ENCODE measurements at regions not wholly inside any gene's neighbourhood (a gene's known extent, or its start where the extent isn't known, plus 50 kb on each side); places are given as distances from the start of the nearest gene placed in this dataset.
"Not testable (repeated sequence)": the region's sequence is repeated elsewhere in the genome, so short reads cannot be mapped to it uniquely, and the experiment has no call there.

DNA sequence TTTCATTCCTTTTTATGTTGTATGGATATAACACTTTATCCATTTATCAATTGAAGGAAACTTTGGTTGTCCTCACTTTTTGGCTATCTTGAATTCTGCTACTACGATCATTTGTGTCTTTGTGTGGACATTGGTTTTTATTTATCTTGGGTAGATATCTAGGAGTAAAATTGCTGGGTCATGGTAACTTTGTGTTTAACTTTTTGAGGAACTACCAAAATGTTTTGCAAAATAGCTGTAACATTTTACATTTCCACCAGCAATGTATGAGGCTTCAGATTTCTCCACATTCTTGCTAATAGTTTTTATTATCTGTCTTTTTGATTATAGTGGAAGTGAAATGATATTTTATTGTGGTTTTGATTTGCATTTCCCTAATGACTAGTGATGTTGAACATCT is 55.6 kb downstream of the TLNRD1 start:
- DNase-seq (ENCODE audit: low read depth) = no peak
- no peak overlapping the region for H3K4me3 ChIP-seq (replicated peaks; ENCODE audit: low read depth, low read length)
- TF ChIP-seq, protein P1, sequence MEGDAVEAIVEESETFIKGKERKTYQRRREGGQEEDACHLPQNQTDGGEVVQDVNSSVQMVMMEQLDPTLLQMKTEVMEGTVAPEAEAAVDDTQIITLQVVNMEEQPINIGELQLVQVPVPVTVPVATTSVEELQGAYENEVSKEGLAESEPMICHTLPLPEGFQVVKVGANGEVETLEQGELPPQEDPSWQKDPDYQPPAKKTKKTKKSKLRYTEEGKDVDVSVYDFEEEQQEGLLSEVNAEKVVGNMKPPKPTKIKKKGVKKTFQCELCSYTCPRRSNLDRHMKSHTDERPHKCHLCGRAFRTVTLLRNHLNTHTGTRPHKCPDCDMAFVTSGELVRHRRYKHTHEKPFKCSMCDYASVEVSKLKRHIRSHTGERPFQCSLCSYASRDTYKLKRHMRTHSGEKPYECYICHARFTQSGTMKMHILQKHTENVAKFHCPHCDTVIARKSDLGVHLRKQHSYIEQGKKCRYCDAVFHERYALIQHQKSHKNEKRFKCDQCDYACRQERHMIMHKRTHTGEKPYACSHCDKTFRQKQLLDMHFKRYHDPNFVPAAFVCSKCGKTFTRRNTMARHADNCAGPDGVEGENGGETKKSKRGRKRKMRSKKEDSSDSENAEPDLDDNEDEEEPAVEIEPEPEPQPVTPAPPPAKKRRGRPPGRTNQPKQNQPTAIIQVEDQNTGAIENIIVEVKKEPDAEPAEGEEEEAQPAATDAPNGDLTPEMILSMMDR (IDR thresholded peaks at IDR 0.05; ENCODE audit: low read length, missing control alignments) = no peak

DNA sequence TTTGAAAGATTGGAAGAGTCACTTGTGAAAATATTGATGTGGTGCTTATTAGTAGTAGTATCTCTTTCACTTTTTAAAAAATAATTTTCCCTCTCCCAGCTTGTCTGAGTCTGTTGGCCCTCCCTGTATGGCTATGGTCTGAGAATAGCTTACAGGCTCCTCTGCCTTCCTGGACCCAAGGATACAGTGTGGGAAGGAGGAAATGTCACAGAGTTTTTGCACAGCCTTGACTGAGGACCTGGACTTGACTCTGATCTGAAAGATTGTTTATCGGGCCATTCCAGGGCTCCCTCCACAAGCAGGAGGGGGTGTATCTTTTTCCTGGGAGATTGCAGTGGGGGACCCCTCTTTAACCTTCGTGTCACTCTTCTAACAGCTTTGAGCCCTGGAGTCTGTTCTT is 59.7 kb downstream of the TLNRD1 start:
- no peak for DNase-seq (ENCODE audit: low read depth)
- TF ChIP-seq, protein P1 (IDR thresholded peaks at IDR 0.05; ENCODE audit: low read length, missing control alignments) = no peak
- H3K4me3 ChIP-seq (replicated peaks; ENCODE audit: low read depth, low read length) = no peak overlapping the region

DNA sequence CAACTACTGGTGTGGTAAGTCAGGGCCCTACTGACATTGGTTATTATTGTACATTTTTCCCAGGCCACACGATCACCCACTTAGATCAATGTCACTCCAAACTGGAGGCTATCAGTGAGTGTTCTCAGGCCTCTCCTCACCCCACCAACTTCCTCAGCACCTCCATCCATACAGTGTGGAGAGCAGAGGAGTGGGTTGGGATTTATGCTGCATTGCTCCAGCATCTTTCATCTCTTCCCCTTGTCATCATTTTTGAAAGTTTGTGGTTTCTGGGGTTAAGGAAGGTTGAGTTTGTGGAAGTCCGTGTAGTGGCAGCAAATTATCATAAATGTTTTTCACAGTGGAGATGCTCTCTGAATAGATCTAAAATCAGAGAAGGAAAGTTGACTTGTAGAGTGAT is 60.2 kb downstream of the TLNRD1 start:
- TF ChIP-seq, protein P1 (IDR thresholded peaks at IDR 0.05; ENCODE audit: low read length, missing control alignments) = no peak
- H3K4me3 ChIP-seq (replicated peaks; ENCODE audit: low read depth, low read length) = no peak overlapping the region
- no peak for DNase-seq (ENCODE audit: low read depth)

DNA sequence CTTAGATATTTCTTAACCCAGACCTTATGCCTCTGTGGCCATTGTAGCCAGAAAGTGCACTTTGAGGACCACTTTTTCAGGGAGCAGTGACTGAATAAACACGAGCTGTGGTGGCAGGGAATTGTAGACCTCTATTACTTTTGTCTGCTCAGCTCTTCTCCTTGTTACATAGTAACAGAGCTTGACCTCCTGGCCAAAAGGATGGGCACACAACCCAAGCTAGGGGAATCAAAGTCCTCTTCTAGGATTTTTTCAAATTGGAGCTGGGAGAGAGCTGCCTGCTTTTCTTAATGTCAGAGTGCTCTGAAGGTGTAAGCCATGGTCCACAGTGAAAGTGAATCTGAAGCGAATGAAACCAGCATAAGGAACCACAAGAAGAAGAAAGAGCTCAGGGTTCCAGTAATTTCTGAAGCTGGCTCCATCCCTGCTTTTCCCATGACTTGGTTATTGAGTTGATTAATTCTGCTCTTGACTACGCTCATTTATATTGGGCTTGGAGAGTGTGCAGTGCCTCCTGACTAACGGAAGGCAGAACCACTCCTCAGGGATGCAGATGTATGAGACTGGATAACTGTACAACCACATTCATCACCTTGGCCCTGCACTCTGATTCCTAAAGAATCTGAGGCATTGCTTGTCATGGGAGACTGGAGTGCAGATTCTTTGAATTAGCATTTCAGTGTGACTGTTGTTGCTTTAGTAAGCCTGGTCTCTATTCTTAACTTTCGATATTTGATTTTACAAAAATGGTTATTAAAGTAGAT is 60.9 kb downstream of the TLNRD1 start:
- H3K4me3 ChIP-seq (replicated peaks; ENCODE audit: low read depth, low read length) = no peak overlapping the region
- DNase-seq (ENCODE audit: low read depth) = no peak
- TF ChIP-seq, protein P1 (IDR thresholded peaks at IDR 0.05; ENCODE audit: low read length, missing control alignments) = no peak

DNA sequence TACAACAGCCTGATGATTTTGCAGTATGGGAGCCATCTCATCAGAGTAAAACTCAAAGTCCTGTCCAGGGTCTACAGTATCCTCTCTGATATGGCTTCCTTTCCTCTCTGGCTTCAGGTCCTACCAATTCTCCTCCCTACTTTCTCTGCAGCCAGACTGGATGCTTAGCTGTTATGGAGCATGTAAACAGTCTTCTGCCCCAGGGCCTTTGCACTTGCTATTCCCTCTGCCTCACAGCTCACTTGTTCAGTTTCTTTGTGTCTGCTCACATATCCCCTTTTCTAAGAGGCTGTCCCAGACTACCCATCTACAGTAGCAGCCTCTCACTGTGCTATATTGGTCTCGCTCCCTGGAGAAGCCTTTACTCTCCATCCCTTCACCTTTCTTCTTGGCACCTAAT is 62.2 kb downstream of the TLNRD1 start:
- TF ChIP-seq, protein P1 (IDR thresholded peaks at IDR 0.05; ENCODE audit: low read length, missing control alignments) = no peak

DNA sequence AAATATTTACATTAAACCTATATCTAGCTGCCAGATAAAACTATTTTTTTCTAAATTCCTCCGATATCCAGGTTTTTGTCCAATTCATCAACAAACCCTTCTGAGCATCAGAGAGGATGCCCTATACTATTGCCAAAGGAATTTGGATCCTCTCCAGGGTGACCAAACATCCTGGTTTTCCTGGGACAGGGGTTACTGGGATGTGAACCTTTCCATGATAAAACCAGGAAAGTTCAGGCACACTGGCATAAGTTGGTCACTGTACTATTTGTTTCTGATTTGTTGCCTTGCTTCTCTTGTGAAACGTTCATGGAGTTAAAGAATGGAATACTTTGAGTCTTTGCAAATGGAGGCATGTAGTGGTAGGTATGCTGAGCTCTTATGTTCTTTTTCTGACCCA is 63.5 kb downstream of the TLNRD1 start:
- no peak for DNase-seq (ENCODE audit: low read depth)
- no peak overlapping the region for H3K4me3 ChIP-seq (replicated peaks; ENCODE audit: low read depth, low read length)
- TF ChIP-seq, protein P1 (IDR thresholded peaks at IDR 0.05; ENCODE audit: low read length, missing control alignments) = no peak

More for the DNA sequence above, 62.2 kb downstream of the TLNRD1 start:
- DNase-seq (ENCODE audit: low read depth) = no peak
- no peak overlapping the region for H3K4me3 ChIP-seq (replicated peaks; ENCODE audit: low read depth, low read length)

DNA sequence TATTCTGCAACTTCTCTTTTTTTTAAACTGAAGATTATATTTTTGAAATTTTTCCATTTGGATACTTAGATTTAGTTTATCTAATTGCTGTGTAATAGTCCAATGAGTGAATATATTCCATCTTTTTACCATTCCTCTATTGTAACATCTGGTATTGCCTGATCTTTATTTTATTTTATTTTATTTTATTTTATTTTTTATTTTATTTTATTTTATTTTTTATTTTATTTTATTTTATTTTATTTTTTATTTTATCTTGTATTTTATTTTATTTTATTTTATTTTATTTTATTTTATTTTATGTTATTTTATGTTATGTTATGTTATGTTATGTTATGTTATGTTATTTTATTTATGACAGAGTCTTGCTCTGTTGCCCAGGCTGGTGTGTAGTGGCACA is 66.5 kb upstream of the CFAP161 start:
- not testable (repeated sequence) for DNase-seq (ENCODE audit: low read depth); H3K4me3 ChIP-seq (replicated peaks; ENCODE audit: low read depth, low read length)
